Breast epithelium (tissue), 4 donors: ENCODE measurements at regions not wholly inside any gene's neighbourhood (a gene's known extent, or its start where the extent isn't known, plus 50 kb on each side); places are given as distances from the start of the nearest gene placed in this dataset.

Experiments used
- DNase-seq, 2 donors: peaks; one replicate each; pipeline ENCODE4 v3.0.0-alpha.2; 2019; ENCODE audit warnings: low spot score in 2 of 2
- H3K27ac ChIP-seq, 2 donors: fragments of 200-600 bp; sonication (generic) in 1 of 2; one replicate each; pipeline ENCODE4 v1.5.1; 2016 to 2019; ENCODE audit warnings: mild to moderate bottlenecking in 1 of 2
- H3K27me3 ChIP-seq, 2 donors: fragments of 200-600 bp; sonication (generic) in 1 of 2; one replicate each; pipeline versions ENCODE4 v1.5.1 to v1.6.0; 2017 to 2019; ENCODE audit warnings: control low read depth in 1 of 2, mild to moderate bottlenecking in 1 of 2
- H3K36me3 ChIP-seq: fragments of 200-600 bp; one replicate; pipeline ENCODE4 v1.5.1; 2019
- H3K4me1 ChIP-seq, 2 donors: fragments of 200-600 bp; sonication (generic); one replicate each; pipeline ENCODE4 v1.5.1; 2016 to 2019; ENCODE audit warnings: control low read depth in 1 of 2
- H3K4me3 ChIP-seq, 3 donors: fragments of 200-600 bp; sonication (generic); 1 replicate in 2 of 3; 2 replicates in 1 of 3; pipeline ENCODE4 v1.5.1; 2016 to 2019; ENCODE audit warnings: mild to moderate bottlenecking in 3 of 3, moderate library complexity in 2 of 3
- H3K9me3 ChIP-seq, 2 donors: fragments of 200-600 bp; sonication (generic) in 1 of 2; one replicate each; pipeline ENCODE4 v1.5.1; 2016 to 2019; ENCODE audit warnings: control low read depth in 1 of 2
- CTCF ChIP-seq, 3 donors: fragments of 450-650 bp; IDR thresholded peaks; one replicate each; pipeline ENCODE4 v1.5.1; 2016 to 2017; ENCODE audit warnings: antibody characterized with exemption in 3 of 3, mild to moderate bottlenecking in 3 of 3, moderate library complexity in 3 of 3
- POLR2A ChIP-seq: fragments of 450-650 bp; IDR thresholded peaks from one replicate; pipeline ENCODE4 v1.6.1; 2016; ENCODE audit warnings: antibody characterized with exemption, mild to moderate bottlenecking, moderate library complexity
- POLR2AphosphoS5 ChIP-seq, 3 donors: sonication (generic); formaldehyde crosslinking; IDR thresholded peaks; one replicate each; pipeline ENCODE4 v1.6.1; 2017; ENCODE audit warnings: antibody characterized with exemption in 3 of 3
- intact Hi-C: fragments of 100-400 bp; cut with DNase I; formaldehyde crosslinking; loops from one replicate; pipeline ENCODE4 v1.15.1; 2023; ENCODE audit warnings: low total_unique reads

GRCh38 chr6:9057937-9058336 lies 622.6 kb upstream of the SLC35B3 start:
- no peaks in the 10 kb centered on the region for H3K36me3 ChIP-seq
- intact Hi-C loops = no loop called here
- no peaks in the 10 kb centered on the region for H3K4me1 ChIP-seq
- no peak for TF ChIP-seq CTCF (IDR thresholded peaks at IDR 0.05)
- TF ChIP-seq POLR2AphosphoS5 (IDR thresholded peaks at IDR 0.05) = no peak
- TF ChIP-seq POLR2A = no peak
- H3K9me3 ChIP-seq = no peaks in the 10 kb centered on the region
- no peaks in the 10 kb centered on the region for H3K27me3 ChIP-seq
- no peak overlapping the region for H3K4me3 ChIP-seq
- DNase-seq = no peak
- no peak overlapping the region for H3K27ac ChIP-seq

GRCh38 chr6:9056556-9056955 lies 621.2 kb upstream of the SLC35B3 start:
- no peak for DNase-seq
- intact Hi-C loops = no loop called here
- Histone ChIP-seq H3K27ac (no peak overlapping the region), H3K9me3 (no peaks in the 10 kb centered on the region), H3K4me1 (no peaks in the 10 kb centered on the region), H3K36me3 (no peaks in the 10 kb centered on the region), H3K27me3 (no peaks in the 10 kb centered on the region), H3K4me3 (no peak overlapping the region)
- TF ChIP-seq POLR2AphosphoS5 (IDR thresholded peaks at IDR 0.05) (no peak), POLR2A (no peak), CTCF (IDR thresholded peaks at IDR 0.05) (no peak)

DNA sequence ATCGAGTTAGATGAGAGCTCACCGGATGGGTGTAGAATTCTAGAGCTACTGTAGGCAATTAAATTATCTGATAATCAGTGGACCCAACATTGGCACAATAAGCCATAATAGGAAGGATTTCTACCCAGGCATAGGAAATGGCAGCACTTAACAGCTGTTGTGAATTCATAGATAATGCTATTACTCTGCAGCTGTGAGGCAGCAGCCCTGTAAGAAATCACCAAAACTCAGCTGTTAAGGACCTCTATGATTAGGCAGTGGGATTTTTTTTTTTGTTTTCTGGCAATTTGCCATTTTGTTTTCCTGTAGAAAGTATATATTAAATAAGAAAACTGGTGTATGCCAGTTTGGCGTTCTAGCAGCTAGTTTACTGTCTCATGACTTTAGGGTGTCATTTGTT lies 609.1 kb upstream of the SLC35B3 start:
- H3K27ac ChIP-seq = no peak overlapping the region
- no peak overlapping the region for H3K4me3 ChIP-seq
- H3K9me3 ChIP-seq = peaks cover 0 to 6% of the 10 kb centered on the region in 2 donors
- no peaks in the 10 kb centered on the region for H3K27me3 ChIP-seq
- TF ChIP-seq CTCF (IDR thresholded peaks at IDR 0.05) = no peak
- no peak for TF ChIP-seq POLR2AphosphoS5 (IDR thresholded peaks at IDR 0.05)
- TF ChIP-seq POLR2A = no peak
- H3K4me1 ChIP-seq = no peaks in the 10 kb centered on the region
- no peak for DNase-seq
- intact Hi-C loops = no loop called here
- no peaks in the 10 kb centered on the region for H3K36me3 ChIP-seq

DNA sequence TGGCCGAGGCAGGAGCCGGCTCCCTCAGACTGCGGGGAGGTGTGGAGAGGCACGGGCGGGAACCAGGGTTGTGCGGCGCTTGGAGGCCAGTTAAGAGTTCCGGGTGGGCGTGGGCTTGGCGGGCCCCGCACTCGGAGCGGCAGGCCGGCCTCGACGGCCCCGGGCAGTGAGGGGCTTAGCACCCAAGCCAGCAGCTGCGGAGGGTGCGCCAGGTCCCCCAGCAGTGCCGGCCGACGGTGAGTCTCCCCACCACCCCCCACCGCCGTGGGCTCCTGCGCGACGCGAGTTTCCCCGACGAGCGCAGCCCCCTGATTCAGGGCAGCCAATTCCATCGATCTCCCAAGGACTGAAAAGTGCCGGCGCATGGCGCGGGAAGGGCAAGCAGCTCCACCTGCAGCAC lies 605.4 kb upstream of the SLC35B3 start:
- DNase-seq = no peak
- TF ChIP-seq CTCF (IDR thresholded peaks at IDR 0.05) (no peak), POLR2AphosphoS5 (IDR thresholded peaks at IDR 0.05) (no peak), POLR2A (no peak)

DNA sequence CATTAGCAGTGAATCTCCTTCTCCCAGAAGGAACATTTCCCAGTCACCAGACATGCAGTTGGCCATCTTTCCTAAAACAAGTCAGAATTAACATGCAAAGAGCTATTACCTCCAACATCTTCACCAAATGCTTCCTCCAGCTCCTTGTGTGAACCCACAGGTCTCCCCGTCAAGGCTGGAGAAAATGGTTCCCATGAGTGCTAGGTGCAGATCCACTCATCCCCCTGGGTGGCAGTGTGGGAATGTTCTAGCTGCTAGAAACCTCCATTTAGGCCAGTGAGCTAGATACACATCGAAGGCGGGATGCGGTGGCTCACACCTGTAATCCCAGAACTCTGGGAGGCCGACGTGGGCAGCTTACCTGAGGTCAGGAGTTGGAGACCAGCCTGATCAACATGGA lies 603.9 kb upstream of the SLC35B3 start:
- no peak for DNase-seq
- Histone ChIP-seq H3K4me3 (no peak overlapping the region), H3K27ac (no peak overlapping the region), H3K9me3 (peaks cover 0 to 6% of the 10 kb centered on the region in 2 donors), H3K27me3 (no peaks in the 10 kb centered on the region), H3K4me1 (no peaks in the 10 kb centered on the region), H3K36me3 (no peaks in the 10 kb centered on the region)
- intact Hi-C loops = no loop called here
- TF ChIP-seq POLR2A = no peak
- TF ChIP-seq POLR2AphosphoS5 (IDR thresholded peaks at IDR 0.05) = no peak
- TF ChIP-seq CTCF (IDR thresholded peaks at IDR 0.05) = no peak

More for the DNA sequence above, 605.4 kb upstream of the SLC35B3 start:
- H3K9me3 ChIP-seq = peaks cover 0 to 6% of the 10 kb centered on the region in 2 donors
- no peaks in the 10 kb centered on the region for H3K4me1 ChIP-seq
- intact Hi-C loops = no loop called here
- no peaks in the 10 kb centered on the region for H3K36me3 ChIP-seq
- no peaks in the 10 kb centered on the region for H3K27me3 ChIP-seq
- H3K27ac ChIP-seq = no peak overlapping the region
- no peak overlapping the region for H3K4me3 ChIP-seq
